ENCODE measurements at regions not wholly inside any gene's neighbourhood (a gene's known extent, or its start where the extent isn't known, plus 50 kb on each side); places are given as distances from the start of the nearest gene placed in this dataset.

- Histone ChIP-seq H3K9me3 (no peaks in the 10 kb centered on the region), H3K27ac (no peak overlapping the region), H3K36me3 (replicated peaks in 1 of 2; ENCODE audit: insufficient read depth in 1 of 2, low read depth in 2 of 2) (no peaks in the 10 kb centered on the region), H3K4me3 (no peak overlapping the region), H3K27me3 (no peaks in the 10 kb centered on the region), H3K4me1 (no peaks in the 10 kb centered on the region)
- TF ChIP-seq, protein P1, sequence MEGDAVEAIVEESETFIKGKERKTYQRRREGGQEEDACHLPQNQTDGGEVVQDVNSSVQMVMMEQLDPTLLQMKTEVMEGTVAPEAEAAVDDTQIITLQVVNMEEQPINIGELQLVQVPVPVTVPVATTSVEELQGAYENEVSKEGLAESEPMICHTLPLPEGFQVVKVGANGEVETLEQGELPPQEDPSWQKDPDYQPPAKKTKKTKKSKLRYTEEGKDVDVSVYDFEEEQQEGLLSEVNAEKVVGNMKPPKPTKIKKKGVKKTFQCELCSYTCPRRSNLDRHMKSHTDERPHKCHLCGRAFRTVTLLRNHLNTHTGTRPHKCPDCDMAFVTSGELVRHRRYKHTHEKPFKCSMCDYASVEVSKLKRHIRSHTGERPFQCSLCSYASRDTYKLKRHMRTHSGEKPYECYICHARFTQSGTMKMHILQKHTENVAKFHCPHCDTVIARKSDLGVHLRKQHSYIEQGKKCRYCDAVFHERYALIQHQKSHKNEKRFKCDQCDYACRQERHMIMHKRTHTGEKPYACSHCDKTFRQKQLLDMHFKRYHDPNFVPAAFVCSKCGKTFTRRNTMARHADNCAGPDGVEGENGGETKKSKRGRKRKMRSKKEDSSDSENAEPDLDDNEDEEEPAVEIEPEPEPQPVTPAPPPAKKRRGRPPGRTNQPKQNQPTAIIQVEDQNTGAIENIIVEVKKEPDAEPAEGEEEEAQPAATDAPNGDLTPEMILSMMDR (IDR thresholded peaks at IDR 0.05), result no peak
- TF ChIP-seq POLR2A (IDR thresholded peaks at IDR 0.05), result no peak
- intact Hi-C loops (cut with DNase I), result no loop called here
- ATAC-seq (no peak), DNase-seq (no peak)
Measured at GRCh38 chr9:11551106-11551505, 938.3 kb upstream of the PTPRD start.

DNA sequence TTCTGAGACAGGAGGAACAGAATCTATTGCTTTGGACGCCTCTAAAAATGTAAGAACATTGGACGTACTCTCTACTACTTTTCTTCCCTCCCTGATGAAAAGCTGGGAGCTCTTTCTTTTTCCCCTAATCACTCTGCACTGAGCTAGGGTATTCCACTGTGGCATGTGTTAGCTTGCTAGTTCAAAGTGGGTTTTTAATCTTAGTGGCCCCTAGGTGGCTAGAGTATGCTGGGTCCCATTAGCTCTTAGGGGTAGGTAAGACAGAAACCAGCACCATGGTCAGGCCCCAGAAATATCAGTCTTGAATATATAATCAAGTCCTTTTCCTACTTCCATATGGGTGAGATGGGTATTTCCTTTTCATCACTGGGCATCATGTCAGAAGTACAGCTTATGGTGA lies 945.2 kb upstream of the PTPRD start:
- no peak for DNase-seq
- H3K4me1 ChIP-seq, result no peaks in the 10 kb centered on the region
- intact Hi-C loops (cut with DNase I), result no loop called here
- ATAC-seq, result no peak
- no peaks in the 10 kb centered on the region for H3K36me3 ChIP-seq (replicated peaks in 1 of 2; ENCODE audit: insufficient read depth in 1 of 2, low read depth in 2 of 2)
- H3K4me3 ChIP-seq, result no peak overlapping the region
- 44 to 62% methylated on average over 2 of the region's 2 CpGs for WGBS, 2 donors
- TF ChIP-seq, protein P1 (IDR thresholded peaks at IDR 0.05), result no peak
- TF ChIP-seq POLR2A (IDR thresholded peaks at IDR 0.05), result no peak
- no peaks in the 10 kb centered on the region for H3K9me3 ChIP-seq
- no peak overlapping the region for H3K27ac ChIP-seq
- H3K27me3 ChIP-seq, result no peaks in the 10 kb centered on the region

DNA sequence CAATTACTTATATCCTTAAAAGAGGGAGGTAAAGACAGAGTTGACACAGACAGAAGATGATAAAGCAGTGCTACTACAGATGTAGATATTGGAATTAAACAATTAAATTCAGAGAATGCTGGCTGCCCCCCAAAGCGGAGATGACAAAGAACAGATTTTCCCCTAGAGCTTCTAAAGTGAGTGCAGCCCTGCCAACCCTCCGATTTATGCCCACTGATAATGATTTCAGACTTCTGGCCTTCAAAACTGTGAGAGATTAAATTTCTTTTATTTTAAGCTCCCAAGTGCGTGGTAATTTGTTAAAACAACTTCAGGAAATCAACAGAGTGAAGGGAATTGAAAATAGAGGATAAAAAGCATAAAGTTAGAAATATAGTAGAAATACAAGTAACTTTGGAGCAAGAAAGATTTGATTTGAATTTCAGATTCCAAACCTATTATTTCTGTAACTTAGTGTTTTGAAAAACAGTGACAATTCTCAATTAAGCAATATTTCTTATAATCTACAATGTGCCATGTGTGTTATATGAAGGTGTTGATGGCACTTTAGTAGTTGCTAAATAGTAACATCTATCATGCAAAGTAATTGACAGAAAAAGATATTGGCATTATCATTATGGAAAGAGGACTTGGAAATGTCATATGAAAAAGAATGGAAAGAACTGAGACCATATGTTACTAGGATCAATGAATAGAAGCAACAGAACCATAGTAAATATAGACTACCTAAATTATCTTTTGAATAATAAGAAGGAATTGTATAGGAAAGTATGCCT lies 946.4 kb upstream of the PTPRD start:
- H3K4me3 ChIP-seq, result no peak overlapping the region
- no peaks in the 10 kb centered on the region for H3K36me3 ChIP-seq (replicated peaks in 1 of 2; ENCODE audit: insufficient read depth in 1 of 2, low read depth in 2 of 2)
- H3K27ac ChIP-seq, result no peak overlapping the region
- intact Hi-C loops (cut with DNase I), result no loop called here
- TF ChIP-seq, protein P1 (IDR thresholded peaks at IDR 0.05), result no peak
- no peak for TF ChIP-seq POLR2A (IDR thresholded peaks at IDR 0.05)
- H3K27me3 ChIP-seq, result no peaks in the 10 kb centered on the region
- 32 to 38% methylated on average over 3 of the region's 3 CpGs for WGBS, 2 donors
- DNase-seq, result no peak
- no peaks in the 10 kb centered on the region for H3K9me3 ChIP-seq
- no peaks in the 10 kb centered on the region for H3K4me1 ChIP-seq
- ATAC-seq, result no peak

GRCh38 chr9:11577522-11577921 lies 964.7 kb upstream of the PTPRD start:
- intact Hi-C loops (cut with DNase I), result no loop called here
- Histone ChIP-seq H3K4me1 (no peaks in the 10 kb centered on the region), H3K36me3 (replicated peaks in 1 of 2; ENCODE audit: insufficient read depth in 1 of 2, low read depth in 2 of 2) (no peaks in the 10 kb centered on the region), H3K9me3 (no peaks in the 10 kb centered on the region), H3K27ac (no peak overlapping the region), H3K4me3 (no peak overlapping the region), H3K27me3 (no peaks in the 10 kb centered on the region)
- DNase-seq (no peak), ATAC-seq (no peak)
- TF ChIP-seq POLR2A (IDR thresholded peaks at IDR 0.05), result no peak
- TF ChIP-seq, protein P1 (IDR thresholded peaks at IDR 0.05), result no peak
- 19 to 24% methylated on average over 2 of the region's 2 CpGs for WGBS, 2 donors

DNA sequence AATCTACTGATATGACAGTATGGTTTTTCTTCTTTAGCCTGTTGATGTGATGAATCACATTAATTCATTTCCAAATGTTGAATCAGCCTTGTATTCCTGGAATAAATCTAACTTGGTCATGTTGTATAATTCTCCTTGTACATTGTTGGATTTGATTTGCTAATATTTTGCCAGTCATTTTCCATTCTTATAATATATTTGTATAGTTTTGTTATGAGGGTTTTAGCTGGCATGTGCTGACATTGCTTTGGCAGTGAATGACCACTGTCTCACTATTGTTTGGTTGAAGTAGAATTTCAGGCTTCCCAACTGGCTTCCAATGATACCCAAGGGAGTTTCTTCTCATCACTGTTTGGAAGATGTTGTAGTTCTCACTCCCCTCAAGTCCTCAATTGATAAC lies 983.0 kb upstream of the PTPRD start:
- DNase-seq (no peak), ATAC-seq (no peak)
- H3K4me1 ChIP-seq, result no peaks in the 10 kb centered on the region
- no peak for TF ChIP-seq POLR2A (IDR thresholded peaks at IDR 0.05)
- TF ChIP-seq, protein P1 (IDR thresholded peaks at IDR 0.05), result no peak
- intact Hi-C loops (cut with DNase I), result no loop called here
- H3K27me3 ChIP-seq, result no peaks in the 10 kb centered on the region
- H3K4me3 ChIP-seq, result no peak overlapping the region
- no peak overlapping the region for H3K27ac ChIP-seq
- H3K36me3 ChIP-seq (replicated peaks in 1 of 2; ENCODE audit: insufficient read depth in 1 of 2, low read depth in 2 of 2), result no peaks in the 10 kb centered on the region
- no peaks in the 10 kb centered on the region for H3K9me3 ChIP-seq

Measured in body of pancreas (tissue), 4 donors.